ENCODE measurements at regions not wholly inside any gene's neighbourhood (a gene's known extent, or its start where the extent isn't known, plus 50 kb on each side); places are given as distances from the start of the nearest gene placed in this dataset.

DNA sequence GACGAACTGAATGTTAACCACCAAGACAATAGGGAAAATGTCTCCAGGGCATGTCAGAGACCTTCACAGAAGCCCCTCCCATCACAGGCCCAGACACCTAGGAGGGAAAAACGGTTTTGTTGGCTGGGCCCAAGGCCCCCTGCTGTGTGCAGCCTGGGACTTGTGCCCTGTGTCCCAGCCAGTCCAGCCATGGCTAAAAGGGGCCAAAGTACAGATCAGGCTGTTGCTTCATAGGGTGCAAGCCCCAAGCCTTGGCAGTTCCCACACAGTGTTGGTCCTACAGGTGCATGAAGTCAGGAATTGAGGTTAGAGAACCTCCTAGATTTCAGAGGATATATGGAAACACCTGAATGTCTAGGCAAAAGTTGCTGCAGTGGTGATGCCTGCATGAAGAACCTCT is 428.7 kb downstream of the SUCLA2 start:
- TF ChIP-seq, protein P1, sequence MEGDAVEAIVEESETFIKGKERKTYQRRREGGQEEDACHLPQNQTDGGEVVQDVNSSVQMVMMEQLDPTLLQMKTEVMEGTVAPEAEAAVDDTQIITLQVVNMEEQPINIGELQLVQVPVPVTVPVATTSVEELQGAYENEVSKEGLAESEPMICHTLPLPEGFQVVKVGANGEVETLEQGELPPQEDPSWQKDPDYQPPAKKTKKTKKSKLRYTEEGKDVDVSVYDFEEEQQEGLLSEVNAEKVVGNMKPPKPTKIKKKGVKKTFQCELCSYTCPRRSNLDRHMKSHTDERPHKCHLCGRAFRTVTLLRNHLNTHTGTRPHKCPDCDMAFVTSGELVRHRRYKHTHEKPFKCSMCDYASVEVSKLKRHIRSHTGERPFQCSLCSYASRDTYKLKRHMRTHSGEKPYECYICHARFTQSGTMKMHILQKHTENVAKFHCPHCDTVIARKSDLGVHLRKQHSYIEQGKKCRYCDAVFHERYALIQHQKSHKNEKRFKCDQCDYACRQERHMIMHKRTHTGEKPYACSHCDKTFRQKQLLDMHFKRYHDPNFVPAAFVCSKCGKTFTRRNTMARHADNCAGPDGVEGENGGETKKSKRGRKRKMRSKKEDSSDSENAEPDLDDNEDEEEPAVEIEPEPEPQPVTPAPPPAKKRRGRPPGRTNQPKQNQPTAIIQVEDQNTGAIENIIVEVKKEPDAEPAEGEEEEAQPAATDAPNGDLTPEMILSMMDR (IDR thresholded peaks at IDR 0.05), result no peak
- no peak for TF ChIP-seq POLR2A (IDR thresholded peaks at IDR 0.05)
